SK-N-SH (cell line): ENCODE measurements at regions not wholly inside any gene's neighbourhood (a gene's known extent, or its start where the extent isn't known, plus 50 kb on each side); places are given as distances from the start of the nearest gene placed in this dataset.

Experiments used
- CTCF ChIA-PET: fragments of 300-600, 350-600 bp; formaldehyde crosslinking; extraction: SDS; loops from one replicate; lab custom pipeline; 2021; lab: Yijun Ruan, JAX
- POLR2A ChIA-PET: fragments of 350-600 bp; sonication (Branson Sonifier 250); formaldehyde crosslinking; extraction: SDS; loops from one replicate; lab custom pipeline; 2020; ENCODE audit warnings: antibody characterized with exemption, inconsistent platforms; lab: Yijun Ruan, JAX
- DNase-seq: peaks from one replicate; pipeline ENCODE4 v3.0.0; 2012
- H2AFZ ChIP-seq: fragments of 200-600 bp; sonication (generic); 2 replicates; pipeline ENCODE4 v1.8.1; 2016; ENCODE audit warnings: antibody characterized with exemption, mild to moderate bottlenecking, low read depth
- H3F3A ChIP-seq: fragments of 200-600 bp; sonication (generic); replicated peaks from 2 replicates; pipeline ENCODE3; 2016; ENCODE audit warnings: antibody characterized with exemption, mild to moderate bottlenecking; ENCODE audit not compliant: insufficient read depth
- H3K27ac ChIP-seq, 2 experiments: fragments of 200-500 bp in 1 of 2; fragments of 200-600 bp in 1 of 2; sonication (Bioruptor generic) in 1 of 2; sonication (generic), shearing (Covaris generic) in 1 of 2; 2 replicates each; pipeline versions ENCODE4 v1.5.1 to v1.6.1; 2014 to 2016; ENCODE audit warnings: low read depth in 2 of 2, inconsistent platforms in 1 of 2, low read length in 1 of 2, mild to moderate bottlenecking in 1 of 2, mixed read lengths in 1 of 2
- H3K27me3 ChIP-seq: fragments of 200-600 bp; sonication (generic), shearing (Covaris generic); 2 replicates; pipeline ENCODE4 v1.6.1; 2016; ENCODE audit warnings: mixed run types; ENCODE audit not compliant: insufficient read depth
- H3K36me3 ChIP-seq, 2 experiments: fragments of 200-500 bp in 1 of 2; fragments of 200-600 bp in 1 of 2; sonication (Bioruptor generic) in 1 of 2; sonication (generic) in 1 of 2; replicated peaks in 1 of 2; 2 replicates each; pipeline versions ENCODE3 to v1.5.1; 2014 to 2016; ENCODE audit warnings: low read length in 1 of 2, mild to moderate bottlenecking in 1 of 2; ENCODE audit not compliant: insufficient read depth in 2 of 2, control insufficient read depth in 1 of 2
- H3K4me1 ChIP-seq, 2 experiments: fragments of 200-500 bp in 1 of 2; fragments of 200-600 bp in 1 of 2; sonication (Bioruptor generic) in 1 of 2; sonication (generic), shearing (Covaris generic) in 1 of 2; 2 replicates each; pipeline versions ENCODE4 v1.5.1 to v1.6.1; 2014 to 2016; ENCODE audit warnings: low read depth in 1 of 2, low read length in 1 of 2, mixed run types in 1 of 2; ENCODE audit not compliant: insufficient read depth in 2 of 2, control insufficient read depth in 1 of 2
- H3K4me2 ChIP-seq: fragments of 200-600 bp; sonication (generic), shearing (Covaris generic); 2 replicates; pipeline ENCODE4 v1.6.1; 2017; ENCODE audit warnings: mixed run types
- H3K4me3 ChIP-seq, 2 experiments: fragments of 200-500 bp in 1 of 2; fragments of 200-600 bp in 1 of 2; sonication (Bioruptor generic) in 1 of 2; sonication (generic), shearing (Covaris generic) in 1 of 2; 2 replicates each; pipeline versions ENCODE4 v1.5.1 to v1.8.1; 2014 to 2016; ENCODE audit warnings: low read depth in 2 of 2, inconsistent platforms in 1 of 2, low read length in 1 of 2, mild to moderate bottlenecking in 1 of 2, mixed read lengths in 1 of 2, moderate library complexity in 1 of 2
- H3K79me2 ChIP-seq: fragments of 200-600 bp; sonication (generic); 2 replicates; pipeline ENCODE4 v1.8.1; 2017; ENCODE audit warnings: mild to moderate bottlenecking; ENCODE audit not compliant: insufficient read depth
- H3K9ac ChIP-seq: fragments of 200-600 bp; sonication (generic); 2 replicates; pipeline ENCODE4 v1.6.1; 2017; ENCODE audit warnings: mixed run types
- H3K9me2 ChIP-seq: fragments of 200-600 bp; sonication (generic); 2 replicates; pipeline ENCODE4 v1.6.1; 2017; ENCODE audit warnings: mixed run types
- H3K9me3 ChIP-seq: fragments of 200-600 bp; sonication (generic); 2 replicates; pipeline ENCODE4 v1.6.1; 2017; ENCODE audit warnings: mixed run types, mild to moderate bottlenecking, moderate library complexity
- H4K20me1 ChIP-seq: fragments of 200-600 bp; sonication (generic); 2 replicates; pipeline ENCODE4 v1.6.1; 2017; ENCODE audit warnings: mild to moderate bottlenecking, mixed run types; ENCODE audit not compliant: insufficient read depth
- CHD2 ChIP-seq: fragments of 150-350 bp; IDR thresholded peaks from 2 replicates; pipeline ENCODE4 v1.6.1; 2018; ENCODE audit warnings: low read length; ENCODE audit not compliant: partially characterized antibody
- CTCF ChIP-seq: fragments of 200-600 bp; sonication (generic); IDR thresholded peaks from 2 replicates; pipeline ENCODE4 v1.6.1; 2017; ENCODE audit warnings: antibody characterized with exemption, mild to moderate bottlenecking, moderate library complexity
- FOXJ3 ChIP-seq: sonication (generic); formaldehyde crosslinking; IDR thresholded peaks from 2 replicates; pipeline ENCODE4 v1.5.1; 2020; ENCODE audit warnings: mild to moderate bottlenecking, missing genetic modification reagents
- FOXM1 ChIP-seq: IDR thresholded peaks from 2 replicates; pipeline ENCODE4 v1.4.0; 2012; ENCODE audit warnings: low read depth, mild to moderate bottlenecking
- GATA2 ChIP-seq: sonication (generic); formaldehyde crosslinking; IDR thresholded peaks from 2 replicates; pipeline ENCODE4 v1.5.0; 2020; ENCODE audit warnings: mild to moderate bottlenecking, missing genetic modification reagents
- MAX ChIP-seq: IDR thresholded peaks from 2 replicates; pipeline ENCODE4 v1.4.0; 2012; ENCODE audit warnings: low read depth
- MEF2A ChIP-seq: IDR thresholded peaks from 2 replicates; pipeline ENCODE4 v1.4.0; 2012; ENCODE audit warnings: low read depth, borderline replicate concordance
- MXI1 ChIP-seq: IDR thresholded peaks from 2 replicates; pipeline ENCODE4 v1.6.1; 2012; ENCODE audit warnings: mild to moderate bottlenecking, low read depth, low read length, improper control_type of control experiment
- PBX3 ChIP-seq: IDR thresholded peaks from 2 replicates; pipeline ENCODE4; 2012
- RAD21 ChIP-seq: IDR thresholded peaks from 2 replicates; pipeline ENCODE4 v1.6.1; 2012; ENCODE audit warnings: mild to moderate bottlenecking, low read length
- RCOR1 ChIP-seq: fragments of 150-350 bp; IDR thresholded peaks from 2 replicates; pipeline ENCODE4 v1.6.1; 2017; ENCODE audit warnings: antibody characterized with exemption, low read length
- RFX5 ChIP-seq: IDR thresholded peaks from 2 replicates; pipeline ENCODE4 v1.6.1; 2012; ENCODE audit warnings: mild to moderate bottlenecking, improper control_type of control experiment, low read length
- SIN3A ChIP-seq: IDR thresholded peaks from 2 replicates; pipeline ENCODE4 v1.6.1; 2012; ENCODE audit warnings: low read depth, mild to moderate bottlenecking, low read length, moderate library complexity, borderline replicate concordance
- TAF1 ChIP-seq: IDR thresholded peaks from 2 replicates; pipeline ENCODE4 v1.6.1; 2012; ENCODE audit warnings: low read depth, mild to moderate bottlenecking, low read length, moderate library complexity, borderline replicate concordance
- TEAD4 ChIP-seq: IDR thresholded peaks from 2 replicates; pipeline ENCODE4 v1.4.0; 2012; ENCODE audit warnings: mild to moderate bottlenecking, borderline replicate concordance; ENCODE audit not compliant: insufficient read depth
- USF1 ChIP-seq: IDR thresholded peaks from 2 replicates; pipeline ENCODE4 v1.4.0; 2012; ENCODE audit warnings: low read depth, borderline replicate concordance
- USF2 ChIP-seq: fragments of 150-350 bp; IDR thresholded peaks from 2 replicates; pipeline ENCODE4 v1.6.1; 2017; ENCODE audit warnings: antibody characterized with exemption, low read length, low read depth, borderline replicate concordance
- YY1 ChIP-seq: IDR thresholded peaks from 2 replicates; pipeline ENCODE4 v1.4.0; 2012; ENCODE audit warnings: low read depth, mild to moderate bottlenecking
- WGBS: methylation state at CpG from one replicate; pipeline ENCODE4 v1.1.6; 2017; ENCODE audit warnings: low lambda C conversion rate; 5-methylcytosine and 5-hydroxymethylcytosine counted together

- Histone ChIP-seq H3K79me2 (no peaks in the 10 kb centered on the region), H3K9ac (no peak overlapping the region), H3K4me1 (no peaks in the 10 kb centered on the region), H3K9me2 (no peaks in the 10 kb centered on the region), H3K4me2 (no peak overlapping the region), H3K4me3 (no peak overlapping the region), H3K9me3 (no peaks in the 10 kb centered on the region), H3K36me3 (no peaks in the 10 kb centered on the region), H3K27ac (no peak overlapping the region), H3F3A (no peaks in the 10 kb centered on the region), H4K20me1 (no peaks in the 10 kb centered on the region), H2AFZ (no peak overlapping the region), H3K27me3 (no peaks in the 10 kb centered on the region)
- 18% methylated on average over 3 of the region's 3 CpGs for WGBS
- DNase-seq = no peak
- no peak for TF ChIP-seq CTCF
- TF ChIP-seq TEAD4 = no peak
- no peak for TF ChIP-seq SIN3A
- TF ChIP-seq PBX3 = no peak
- TF ChIP-seq FOXJ3 (CRISPR knock-in tag) = no peak
- TF ChIP-seq MAX = no peak
- TF ChIP-seq CHD2 = no peak
- TF ChIP-seq FOXM1 = no peak
- no peak for TF ChIP-seq USF1
- no peak for TF ChIP-seq RCOR1
- no peak for TF ChIP-seq GATA2 (CRISPR knock-in tag)
- TF ChIP-seq TAF1 = no peak
- TF ChIP-seq RAD21 = no peak
- TF ChIP-seq USF2 = no peak
- no peak for TF ChIP-seq RFX5
- TF ChIP-seq YY1 = no peak
- no peak for TF ChIP-seq MXI1
- no peak for TF ChIP-seq MEF2A
- POLR2A ChIA-PET = no interaction called here
- CTCF ChIA-PET = no interaction called here
Observed at GRCh38 chr4:59086410-59086809, 1976.2 kb upstream of the IGFBP7 start.
